HepG2 (cell line): ENCODE measurements at regions not wholly inside any gene's neighbourhood (a gene's known extent, or its start where the extent isn't known, plus 50 kb on each side); places are given as distances from the start of the nearest gene placed in this dataset.

Source experiments
- ATF6 ChIP-seq: sonication (generic); formaldehyde crosslinking; conservative IDR thresholded peaks from 2 replicates; pipeline ENCODE4 v1.4.0; 2020; ENCODE audit warnings: missing genetic modification reagents
- BATF2 ChIP-seq: sonication (generic); formaldehyde crosslinking; IDR thresholded peaks from 2 replicates; pipeline ENCODE4 v1.8.0; 2022; ENCODE audit warnings: mild to moderate bottlenecking, missing genetic modification reagents, moderate library complexity
- DPF2 ChIP-seq: sonication (generic); formaldehyde crosslinking; IDR thresholded peaks from 2 replicates; pipeline ENCODE4 v1.4.0; 2020; ENCODE audit warnings: mild to moderate bottlenecking, low read depth, missing genetic modification reagents, borderline replicate concordance
- DR1 ChIP-seq: sonication (generic); formaldehyde crosslinking; IDR thresholded peaks from 2 replicates; pipeline ENCODE4 v1.8.0; 2021; ENCODE audit warnings: mild to moderate bottlenecking, missing genetic modification reagents, inconsistent platforms
- HNRNPLL ChIP-seq: fragments of 200-400 bp; formaldehyde crosslinking; IDR thresholded peaks from 2 replicates; pipeline ENCODE4 v1.6.1; 2017; ENCODE audit warnings: mild to moderate bottlenecking, low read depth, low read length; ENCODE audit not compliant: poor library complexity, severe bottlenecking
- KDM5A ChIP-seq: fragments of 200-600 bp; sonication (generic); IDR thresholded peaks from 2 replicates; pipeline ENCODE4 v1.7.0; 2018; ENCODE audit warnings: antibody characterized with exemption, mild to moderate bottlenecking, low read length, borderline replicate concordance
- KLF13 ChIP-seq: sonication (generic); formaldehyde crosslinking; IDR thresholded peaks from 2 replicates; pipeline ENCODE4 v1.4.0; 2020; ENCODE audit warnings: mild to moderate bottlenecking, missing genetic modification reagents
- MBD4 ChIP-seq: IDR thresholded peaks from 2 replicates; pipeline ENCODE4 v1.6.1; 2012; ENCODE audit warnings: low read length, inconsistent platforms, borderline replicate concordance
- MEF2D ChIP-seq: sonication (generic); formaldehyde crosslinking; IDR thresholded peaks from 2 replicates; pipeline ENCODE4 v1.5.1; 2020; ENCODE audit warnings: mild to moderate bottlenecking, missing genetic modification reagents
- MLXIP ChIP-seq: sonication (generic); formaldehyde crosslinking; IDR thresholded peaks from 2 replicates; pipeline ENCODE4 v1.9.0; 2021; ENCODE audit warnings: missing genetic modification reagents, borderline replicate concordance
- MTF2 ChIP-seq: sonication (generic); formaldehyde crosslinking; IDR thresholded peaks from 2 replicates; pipeline ENCODE4 v1.5.0; 2020; ENCODE audit warnings: missing genetic modification reagents, borderline replicate concordance
- RARA ChIP-seq: IDR thresholded peaks from 2 replicates; pipeline ENCODE4 v1.6.1; 2016; ENCODE audit warnings: missing genetic modification reagents, missing compliant biosample characterization
- RORA ChIP-seq: sonication (generic); formaldehyde crosslinking; IDR thresholded peaks from 2 replicates; pipeline ENCODE4 v1.5.0; 2020; ENCODE audit warnings: mild to moderate bottlenecking, missing genetic modification reagents, moderate library complexity
- SNAPC5 ChIP-seq: sonication (generic); formaldehyde crosslinking; IDR thresholded peaks from 2 replicates; pipeline ENCODE4 v1.8.1; 2023; ENCODE audit warnings: mild to moderate bottlenecking, missing genetic modification reagents, borderline replicate concordance
- ZBTB14 ChIP-seq: sonication (generic); formaldehyde crosslinking; IDR thresholded peaks from 2 replicates; pipeline ENCODE4 v1.4.0; 2020; ENCODE audit warnings: missing genetic modification reagents
- ZBTB49 ChIP-seq: sonication (generic); formaldehyde crosslinking; IDR thresholded peaks from 2 replicates; pipeline ENCODE4 v1.4.0; 2020; ENCODE audit warnings: missing genetic modification reagents, borderline replicate concordance
- ZMAT5 ChIP-seq: sonication (generic); formaldehyde crosslinking; IDR thresholded peaks from 2 replicates; pipeline ENCODE4 v1.5.0; 2020; ENCODE audit warnings: mild to moderate bottlenecking, low read depth, missing genetic modification reagents, borderline replicate concordance
- ZNF253 ChIP-seq: sonication (generic); formaldehyde crosslinking; IDR thresholded peaks from 2 replicates; pipeline ENCODE4 v1.8.0; 2022; ENCODE audit warnings: mild to moderate bottlenecking, missing genetic modification reagents, borderline replicate concordance
- ZNF501 ChIP-seq: sonication (generic); formaldehyde crosslinking; IDR thresholded peaks from 2 replicates; pipeline ENCODE4 v1.5.1; 2020; ENCODE audit warnings: mild to moderate bottlenecking, moderate library complexity, missing genetic modification reagents

GRCh38 chr6:8166156-8166555 is 63.8 kb upstream of the EEF1E1 start (continued):
- no peak for TF ChIP-seq ZBTB49
- TF ChIP-seq RARA, result peak; percentile 70
- TF ChIP-seq RORA, result no peak
- no peak for TF ChIP-seq DPF2 (CRISPR knock-in tag)
- TF ChIP-seq MLXIP, result no peak
- TF ChIP-seq ATF6 (CRISPR knock-in tag), result no peak
- no peak for TF ChIP-seq ZBTB14 (CRISPR knock-in tag)
- no peak for TF ChIP-seq MTF2 (CRISPR knock-in tag)
- no peak for TF ChIP-seq HNRNPLL
- no peak for TF ChIP-seq KLF13 (CRISPR knock-in tag)
- TF ChIP-seq KDM5A, result no peak
- TF ChIP-seq DR1 (CRISPR knock-in tag), result no peak
- TF ChIP-seq SNAPC5 (CRISPR knock-in tag), result no peak
- TF ChIP-seq BATF2 (CRISPR knock-in tag), result no peak
- TF ChIP-seq ZNF253 (CRISPR knock-in tag), result no peak
- no peak for TF ChIP-seq MBD4
- TF ChIP-seq ZMAT5 (CRISPR knock-in tag), result no peak
- 0 out of 2 replicates have a peak, but pooled peaks have one; percentile 40 for TF ChIP-seq MEF2D
- no peak for TF ChIP-seq ZNF501 (CRISPR knock-in tag)
